HG03045 (cell line): ENCODE measurements at regions not wholly inside any gene's neighbourhood (a gene's known extent, or its start where the extent isn't known, plus 50 kb on each side); places are given as distances from the start of the nearest gene placed in this dataset.
"Not testable (repeated sequence)": the region's sequence is repeated elsewhere in the genome, so short reads cannot be mapped to it uniquely, and the experiment has no call there.

Experiments
- ATAC-seq: cut with Tn5 transposase; IDR thresholded peaks from one replicate; pipeline ENCODE4 v1.9.1; 2021; ENCODE audit warnings: mild to moderate bottlenecking, moderate library complexity; ENCODE audit not compliant: unreplicated experiment

- ATAC-seq = no peak
Observed at GRCh38 chr10:10734356-10735064, 283.2 kb upstream of the CELF2 start.

- ATAC-seq = no peak
Observed at GRCh38 chr10:10745291-10745690, 272.4 kb upstream of the CELF2 start.

DNA sequence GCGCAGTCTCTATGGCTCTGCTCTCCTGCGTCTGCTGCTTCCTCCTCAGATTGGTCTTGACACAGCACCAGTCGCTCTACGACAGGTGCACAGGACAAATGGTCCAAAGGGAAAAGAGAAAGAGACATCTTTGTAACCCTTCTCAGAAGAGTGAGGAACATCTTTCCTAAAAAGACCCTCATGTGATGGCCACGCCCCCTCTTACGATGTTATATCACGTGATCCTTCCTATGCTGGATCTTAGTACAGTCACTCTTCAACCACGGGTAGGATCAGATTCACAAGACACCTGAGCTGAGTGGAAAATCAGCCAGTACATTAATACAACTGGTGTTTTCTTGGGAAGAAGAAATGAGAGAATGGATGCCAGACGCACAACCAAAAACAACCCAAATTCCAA, 262.2 kb upstream of the CELF2 start:
- ATAC-seq = no peak

GRCh38 chr10:10758306-10758705, 259.4 kb upstream of the CELF2 start:
- ATAC-seq = no peak

DNA sequence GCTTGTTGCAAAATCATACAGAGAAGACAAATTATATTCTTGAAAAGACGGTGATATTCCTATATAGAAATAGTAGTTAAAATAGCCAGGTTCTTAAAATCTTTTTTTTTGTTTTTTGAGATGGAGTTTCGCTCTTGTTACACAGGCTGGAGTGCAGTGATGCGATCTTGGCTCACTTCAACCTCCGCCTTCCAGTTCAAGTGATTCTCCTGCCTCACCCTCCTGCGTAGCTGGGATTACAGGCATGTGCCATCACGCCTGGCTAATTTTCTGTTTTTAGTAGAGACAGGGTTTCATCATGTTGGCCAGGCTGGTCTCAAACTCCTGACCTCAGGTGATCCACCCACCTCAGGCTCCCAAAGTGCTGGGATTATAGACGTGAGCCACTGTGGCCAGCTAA, 257.9 kb upstream of the CELF2 start:
- ATAC-seq = not testable (repeated sequence)

DNA sequence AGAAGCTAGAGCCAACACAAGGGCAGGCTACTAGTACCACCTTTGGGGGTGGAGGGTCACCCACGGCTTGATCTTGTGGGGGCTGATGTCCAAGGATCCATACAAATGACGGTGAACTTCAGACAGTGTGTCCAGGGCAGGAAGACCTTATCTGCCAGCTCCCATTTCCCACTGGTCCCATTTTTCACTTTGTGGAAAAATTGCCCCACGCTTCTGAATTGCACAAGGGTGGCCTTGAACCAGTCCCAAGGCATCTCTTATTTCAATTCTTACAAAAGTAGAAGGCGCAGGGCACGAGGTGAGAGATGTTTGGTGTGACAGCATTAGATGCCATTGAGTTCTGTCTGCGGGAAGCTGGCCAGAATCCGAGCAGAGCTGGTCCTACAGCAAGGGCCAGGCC, 252.7 kb upstream of the CELF2 start:
- ATAC-seq = no peak

DNA sequence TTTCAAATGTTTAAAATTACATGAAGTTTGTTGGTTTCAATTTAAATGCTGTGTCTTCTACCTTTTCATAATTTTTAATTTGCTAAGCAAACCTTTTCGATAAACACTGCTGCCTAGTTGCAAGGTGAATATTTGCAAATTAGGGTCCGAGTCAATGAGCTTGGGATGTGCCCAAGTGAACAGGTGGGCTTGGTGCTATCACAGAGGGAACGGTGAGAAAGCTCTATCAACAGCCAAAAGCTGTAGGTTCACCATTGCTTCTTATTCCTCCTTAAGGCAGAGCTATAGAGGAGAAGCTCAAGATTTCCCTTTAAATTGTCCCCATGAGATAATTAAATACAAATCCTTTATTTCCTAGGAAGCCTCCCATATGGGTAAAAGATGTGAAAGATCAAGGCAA, 245.3 kb upstream of the CELF2 start:
- ATAC-seq = no peak

GRCh38 chr10:10772874-10773508, 244.7 kb upstream of the CELF2 start:
- no peak for ATAC-seq

DNA sequence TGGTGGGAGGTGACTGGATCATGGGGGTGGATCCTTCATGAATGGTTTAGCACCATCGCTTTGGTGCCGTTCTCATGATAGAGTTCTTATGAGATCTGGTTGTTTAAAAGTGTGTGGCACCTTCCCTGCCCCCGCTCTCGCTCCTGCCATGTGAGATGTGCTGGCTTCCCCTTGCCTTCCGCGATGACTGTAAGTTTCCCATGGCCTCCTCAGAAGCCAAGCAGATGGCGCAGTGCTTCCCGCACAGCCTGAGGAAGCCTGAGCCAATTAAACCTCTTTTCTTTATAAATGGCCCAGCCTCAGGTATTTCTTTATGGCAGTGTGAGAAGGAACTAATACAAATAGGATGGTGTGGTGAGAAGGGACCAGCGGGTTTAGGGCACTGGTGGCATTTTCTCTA, 243.3 kb upstream of the CELF2 start:
- ATAC-seq = no peak

- ATAC-seq = no peak
Observed at GRCh38 chr10:10776363-10776762, 241.3 kb upstream of the CELF2 start.

- ATAC-seq = no peak
Observed at GRCh38 chr10:10777279-10777678, 240.4 kb upstream of the CELF2 start.

- no peak for ATAC-seq
Observed at GRCh38 chr10:10777723-10778122, 239.9 kb upstream of the CELF2 start.

DNA sequence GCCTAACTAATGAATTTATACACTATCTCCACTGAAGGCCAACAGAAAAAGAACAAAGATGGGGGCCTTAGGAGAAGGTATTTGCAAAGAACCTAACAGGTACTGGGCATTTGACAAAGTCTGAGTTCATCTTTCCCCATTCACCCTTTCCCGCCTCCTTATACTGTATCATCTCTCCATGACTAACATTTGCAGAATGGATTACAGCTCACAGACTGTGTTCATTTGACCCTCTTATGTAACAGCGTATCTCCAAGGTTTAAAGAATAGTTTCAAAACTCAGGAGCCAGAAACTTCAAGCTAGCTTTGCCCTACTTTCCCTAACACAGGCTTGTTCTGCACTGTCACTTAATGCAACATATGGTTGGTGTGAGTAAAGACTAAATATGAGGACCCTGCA, 238.7 kb upstream of the CELF2 start:
- no peak for ATAC-seq

GRCh38 chr10:10779511-10779910, 238.2 kb upstream of the CELF2 start:
- no peak for ATAC-seq

- no peak for ATAC-seq
Observed at GRCh38 chr10:10780746-10781145, 236.9 kb upstream of the CELF2 start.

DNA sequence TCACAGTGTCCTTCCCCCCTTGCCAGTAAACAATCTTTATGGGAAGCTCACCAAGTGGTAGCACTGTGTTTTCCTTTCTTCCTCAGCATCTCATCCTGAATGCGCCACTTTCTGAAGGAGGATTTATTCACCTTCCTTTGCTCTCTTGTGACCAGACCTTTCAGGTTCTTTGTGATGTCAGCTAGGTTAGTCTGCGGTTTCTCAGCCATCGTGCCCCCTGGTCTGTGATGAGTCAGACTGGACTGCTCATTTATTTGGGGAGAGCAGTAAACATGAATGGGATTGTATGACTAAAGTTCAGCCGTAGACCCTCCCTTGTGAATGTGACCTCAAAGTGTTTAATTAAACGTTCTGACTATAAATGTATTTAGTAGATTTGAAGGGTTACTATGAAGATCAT, 235.1 kb upstream of the CELF2 start:
- no peak for ATAC-seq

GRCh38 chr10:10785627-10786026, 232.0 kb upstream of the CELF2 start:
- ATAC-seq = no peak

DNA sequence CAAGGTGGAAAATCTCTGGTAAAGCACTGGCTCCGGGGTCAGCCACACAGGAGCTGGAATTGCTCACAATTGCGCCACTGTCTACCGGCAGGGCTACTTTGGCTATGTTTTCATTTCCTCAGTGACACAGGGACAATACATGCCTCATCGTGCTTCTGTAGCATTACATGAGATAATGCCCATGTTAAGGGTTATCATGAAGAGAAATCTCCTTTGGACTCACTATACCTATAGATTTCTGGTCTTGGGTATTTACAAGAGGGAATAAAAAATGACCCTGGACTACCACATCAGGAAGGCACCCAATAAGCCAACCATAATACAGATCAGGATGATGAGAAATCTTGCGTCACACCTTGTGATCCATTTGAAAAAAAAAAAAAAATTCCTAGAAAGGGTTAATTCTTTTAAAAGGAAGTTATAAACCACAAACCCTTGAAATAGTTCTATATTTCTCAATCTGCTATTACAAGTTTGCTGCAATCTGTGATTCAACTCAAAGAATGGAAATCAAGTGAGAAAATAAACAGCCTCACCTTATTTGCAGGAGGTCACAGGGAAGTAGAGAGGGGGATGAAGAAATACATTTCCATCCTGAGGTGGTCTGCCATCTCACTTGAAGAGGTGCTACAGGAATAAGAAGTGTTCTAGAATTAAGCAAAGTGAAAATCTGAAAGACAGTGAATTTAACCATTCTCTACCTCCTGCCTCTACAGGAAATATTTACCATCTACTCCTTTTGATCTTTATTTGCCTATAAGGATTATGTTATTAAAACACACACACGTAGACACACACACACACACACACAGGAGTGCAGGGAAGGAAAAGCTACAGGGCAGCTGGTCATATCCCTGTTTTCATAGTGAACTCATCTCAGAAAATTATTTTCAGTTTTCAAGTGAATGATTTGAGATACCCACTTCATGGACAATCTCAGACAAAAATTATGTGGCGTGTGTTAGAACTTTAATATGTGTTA, 231.3 kb upstream of the CELF2 start:
- ATAC-seq = no peak

DNA sequence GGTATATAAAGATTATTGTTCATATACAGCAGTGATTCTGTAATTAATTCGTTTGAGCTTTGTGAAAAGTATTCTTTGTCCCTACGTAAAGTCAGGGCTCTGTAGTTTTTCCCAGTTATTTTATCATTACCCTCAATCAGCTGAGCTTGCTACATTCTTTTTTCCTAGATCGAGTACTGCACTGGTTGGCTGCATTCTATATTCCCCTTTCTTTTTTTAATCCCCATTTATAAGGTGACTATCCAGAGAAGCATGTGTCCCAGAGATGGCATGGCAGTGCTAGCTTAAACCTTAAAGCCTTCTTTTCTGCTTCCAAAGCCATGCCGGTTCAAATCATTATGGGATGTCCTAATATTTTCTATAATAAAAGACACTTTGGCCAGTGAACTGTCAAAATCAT, 230.1 kb upstream of the CELF2 start:
- ATAC-seq = no peak

DNA sequence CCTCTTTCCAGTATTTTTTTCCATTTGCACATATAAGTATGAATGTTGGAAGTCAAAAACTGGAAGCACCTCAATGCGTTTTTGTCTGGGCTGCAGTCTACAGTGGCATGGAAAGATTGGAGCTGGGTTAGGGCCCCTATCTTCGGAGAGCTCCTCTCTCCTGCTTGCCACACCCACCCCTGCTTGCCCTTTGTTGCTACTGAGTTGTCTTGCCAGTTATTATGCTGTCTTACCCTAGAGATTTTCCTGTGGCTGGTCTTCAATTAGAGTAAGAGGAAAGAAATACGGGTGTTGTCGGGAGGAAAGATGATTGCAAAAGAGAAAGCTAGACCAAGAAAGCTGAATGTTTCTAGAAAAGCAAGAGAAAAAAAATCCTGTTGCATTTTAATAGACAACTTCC, 228.9 kb upstream of the CELF2 start:
- no peak for ATAC-seq

GRCh38 chr10:10791869-10792268, 225.8 kb upstream of the CELF2 start:
- ATAC-seq = no peak

GRCh38 chr10:10792681-10793080, 225.0 kb upstream of the CELF2 start:
- ATAC-seq = no peak
